ENCODE measurements at regions not wholly inside any gene's neighbourhood (a gene's known extent, or its start where the extent isn't known, plus 50 kb on each side); places are given as distances from the start of the nearest gene placed in this dataset.

DNA sequence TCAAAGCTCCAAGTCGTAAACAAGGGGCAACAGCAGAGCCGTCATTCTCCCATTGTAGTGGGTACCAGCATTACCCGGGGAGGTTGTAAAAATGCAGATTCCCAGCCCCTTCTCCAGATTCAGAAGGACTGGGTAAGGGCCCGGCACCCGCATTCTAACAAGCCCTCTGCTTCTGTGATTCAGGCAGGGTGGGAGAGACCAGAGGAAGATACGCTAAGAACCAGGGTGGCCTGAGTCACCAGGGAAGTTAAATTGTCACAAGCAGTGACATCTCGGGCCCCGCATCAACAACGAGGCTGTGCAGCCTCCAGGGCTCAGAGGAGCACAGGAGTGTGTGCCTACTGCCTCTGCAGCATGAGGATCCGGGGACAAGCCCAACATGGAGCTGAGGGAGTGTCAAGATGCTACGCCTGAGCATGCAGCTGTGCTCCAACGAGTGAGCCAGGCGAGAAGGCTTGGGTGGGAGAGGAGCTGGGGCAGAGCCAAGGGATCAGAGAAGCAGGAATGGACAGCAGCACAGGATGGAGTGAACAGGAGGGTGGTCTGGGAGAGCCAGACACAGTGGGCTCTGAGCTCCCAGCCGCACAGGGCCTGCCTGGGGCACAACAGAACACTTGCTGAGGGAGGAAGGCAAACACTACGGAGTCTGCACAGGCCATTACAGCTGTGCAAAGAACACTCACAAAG lies 68.5 kb downstream of the CPN2 start:
- no peak for DNase-seq

DNA sequence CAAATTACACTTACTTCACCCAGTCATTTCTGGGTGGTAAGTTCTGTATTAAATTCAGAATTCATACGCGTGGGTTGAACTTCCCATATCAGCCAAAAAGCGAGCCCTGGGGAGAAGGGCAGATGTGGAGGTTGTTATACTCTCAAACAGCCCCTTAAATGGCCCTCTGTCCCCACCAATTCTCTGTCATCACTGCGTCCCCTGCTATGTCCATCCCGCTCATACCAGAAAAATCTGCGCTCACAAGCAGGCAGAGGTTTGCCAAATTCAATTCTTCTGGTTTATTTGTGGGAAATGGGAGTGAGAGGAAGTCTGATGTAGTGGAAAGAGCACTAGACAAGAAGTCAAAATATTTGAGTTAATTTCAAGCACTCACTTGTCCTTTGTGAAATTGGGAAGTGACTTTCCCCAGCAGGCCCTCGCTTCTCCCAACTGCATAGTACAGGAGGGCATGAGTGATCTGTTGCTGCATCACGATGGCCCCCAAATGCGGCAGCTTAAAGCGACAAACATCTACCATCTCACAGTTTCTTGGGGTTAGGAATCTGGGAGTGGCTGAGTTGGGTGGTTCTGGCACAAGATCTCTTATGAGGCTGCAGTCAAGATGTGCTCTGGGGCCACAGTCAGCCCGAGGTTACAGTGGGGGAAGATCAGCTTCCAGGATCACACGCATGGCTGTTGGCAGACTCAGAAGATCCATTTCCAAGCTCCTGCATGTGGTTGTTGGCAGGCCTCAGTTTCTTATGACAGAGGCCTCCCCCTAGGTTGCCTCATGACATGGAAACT lies 67.7 kb downstream of the CPN2 start:
- no peak for DNase-seq

GRCh38 chr3:194284351-194284750 lies 66.8 kb downstream of the CPN2 start:
- DNase-seq: no peak

- DNase-seq: no peak
These were observed 65.9 kb downstream of the CPN2 start for GRCh38 chr3:194285024-194285849.

DNA sequence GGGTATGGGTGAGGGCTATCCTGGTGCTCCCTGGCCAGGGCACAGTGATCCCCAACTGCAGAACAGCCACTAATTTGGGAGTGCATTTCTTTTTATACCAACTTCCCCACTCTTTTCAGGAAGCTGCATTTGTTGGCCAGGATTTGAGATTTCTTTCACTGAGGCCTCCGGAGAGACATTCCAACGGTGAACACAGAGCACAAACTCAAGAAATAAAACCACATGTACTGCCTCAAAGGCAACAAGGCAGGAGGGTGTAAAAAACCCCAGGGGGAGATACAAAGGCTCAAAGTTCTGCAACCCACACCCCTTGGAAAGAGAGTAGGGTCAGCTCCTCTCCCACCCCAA lies 65.3 kb downstream of the CPN2 start:
- DNase-seq: no peak

GRCh38 chr3:194286375-194287146 lies 64.6 kb downstream of the CPN2 start:
- no peak for DNase-seq

DNA sequence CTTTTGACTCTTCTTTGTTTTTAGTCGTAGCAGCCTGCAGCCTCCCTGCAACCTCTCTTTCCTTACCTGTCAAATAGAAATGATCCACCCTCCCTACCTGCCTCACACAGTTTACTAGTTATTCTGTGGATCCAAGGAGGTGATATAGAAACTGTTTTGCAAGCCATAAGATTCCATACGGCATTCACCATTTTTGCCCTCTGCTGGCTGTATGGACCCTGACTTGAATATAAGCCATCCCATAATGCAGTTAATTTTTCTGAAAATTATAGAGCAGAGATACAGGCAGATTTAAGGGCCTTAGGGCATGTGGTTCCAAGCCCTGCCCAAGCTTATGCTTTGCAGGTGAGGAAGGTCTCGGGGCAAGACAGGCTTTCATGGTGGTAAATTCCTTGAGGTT lies 63.8 kb downstream of the CPN2 start:
- DNase-seq: no peak

GRCh38 chr3:194287977-194288706 lies 63.0 kb downstream of the CPN2 start:
- DNase-seq: no peak

Measured in stimulated activated CD4-positive, alpha-beta T cell treated with anti-CD3 and anti-CD28 coated beads, Interleukin-4, amount 100 ng/mL, for 4 hours (primary cell).